SU-DHL-6 (cell line): ENCODE measurements at regions not wholly inside any gene's neighbourhood (a gene's known extent, or its start where the extent isn't known, plus 50 kb on each side); places are given as distances from the start of the nearest gene placed in this dataset.

Experiments
- H2AFZ ChIP-seq: fragments of 200-600 bp; sonication (generic); 2 replicates; pipeline ENCODE4 v1.6.1; 2014; ENCODE audit warnings: low read depth, mild to moderate bottlenecking, moderate library complexity, mixed read lengths, antibody characterized with exemption, low read length; ENCODE audit not compliant: severe bottlenecking
- H3F3A ChIP-seq: fragments of 200-600 bp; shearing (Covaris generic); 2 replicates; pipeline ENCODE4 v1.6.0; 2016; ENCODE audit warnings: antibody characterized with exemption, mild to moderate bottlenecking; ENCODE audit not compliant: insufficient read depth
- H3K27ac ChIP-seq: fragments of 200-600 bp; sonication (generic); 2 replicates; pipeline ENCODE4 v1.5.1; 2016; ENCODE audit warnings: low read depth, mild to moderate bottlenecking, low read length, moderate library complexity, mixed read lengths
- H3K27me3 ChIP-seq: fragments of 200-600 bp; sonication (generic), shearing (Covaris generic); 2 replicates; pipeline ENCODE4 v1.6.0; 2014; ENCODE audit warnings: mild to moderate bottlenecking, low read length
- H3K36me3 ChIP-seq: fragments of 200-600 bp; sonication (generic); 2 replicates; pipeline ENCODE4 v1.6.1; 2014; ENCODE audit warnings: mild to moderate bottlenecking, low read length, mixed read lengths
- H3K4me2 ChIP-seq: fragments of 300-600, 200-600 bp; shearing (Covaris generic), sonication (generic); 2 replicates; pipeline ENCODE4 v1.6.0; 2014; ENCODE audit warnings: low read length, low read depth, mild to moderate bottlenecking; ENCODE audit not compliant: poor library complexity, severe bottlenecking
- H3K4me3 ChIP-seq: fragments of 200-600 bp; sonication (generic); 2 replicates; pipeline ENCODE4 v1.5.1; 2014; ENCODE audit warnings: antibody characterized with exemption, low read length, mild to moderate bottlenecking, mixed read lengths; ENCODE audit not compliant: insufficient read depth, poor library complexity, severe bottlenecking
- H3K79me2 ChIP-seq: fragments of 200-600 bp; sonication (generic); 2 replicates; pipeline ENCODE4 v1.6.1; 2014; ENCODE audit warnings: mild to moderate bottlenecking, low read length, moderate library complexity; ENCODE audit not compliant: insufficient read depth
- H3K9ac ChIP-seq: fragments of 200-600 bp; sonication (generic); 2 replicates; pipeline ENCODE4 v1.7.0; 2014; ENCODE audit warnings: mild to moderate bottlenecking, low read length
- H3K9me2 ChIP-seq: fragments of 200-600 bp; sonication (generic); replicated peaks from 2 replicates; pipeline ENCODE4 v1.6.1; 2014; ENCODE audit warnings: low read length; ENCODE audit not compliant: insufficient read depth
- H3K9me3 ChIP-seq: fragments of 200-600 bp; sonication (generic); 2 replicates; pipeline ENCODE4 v1.6.1; 2014; ENCODE audit warnings: low read length, mixed read lengths; ENCODE audit not compliant: insufficient read depth
- H4K20me1 ChIP-seq: fragments of 200-600 bp; sonication (generic); 2 replicates; pipeline ENCODE4 v1.6.1; 2014; ENCODE audit warnings: low read depth, mild to moderate bottlenecking, antibody characterized with exemption, low read length, moderate library complexity, mixed read lengths
- CTCF ChIP-seq: fragments of 200-600 bp; sonication (generic); IDR thresholded peaks from one replicate; pipeline ENCODE4 v1.5.1; 2017; ENCODE audit warnings: antibody characterized with exemption, mild to moderate bottlenecking, low read length, moderate library complexity; ENCODE audit not compliant: insufficient read depth, poor library complexity, severe bottlenecking
- EZH2phosphoT487 ChIP-seq: fragments of 200-600 bp; sonication (generic), shearing (Covaris generic); conservative IDR thresholded peaks from 2 replicates; pipeline ENCODE4 v1.6.1; 2018; ENCODE audit warnings: mild to moderate bottlenecking, antibody characterized with exemption, low read length, moderate library complexity, mixed read lengths

GRCh38 chr5:69034898-69035297 lies 58.9 kb upstream of the SLC30A5 start:
- Histone ChIP-seq H3K27ac (no peak overlapping the region), H3K9ac (no peak overlapping the region), H3F3A (no peaks in the 10 kb centered on the region), H4K20me1 (no peaks in the 10 kb centered on the region), H3K36me3 (no peaks in the 10 kb centered on the region), H3K9me3 (no peaks in the 10 kb centered on the region), H2AFZ (no peak overlapping the region), H3K4me3 (no peak overlapping the region), H3K4me2 (no peak overlapping the region), H3K9me2 (no peaks in the 10 kb centered on the region), H3K79me2 (no peaks in the 10 kb centered on the region), H3K27me3 (no peaks in the 10 kb centered on the region)
- TF ChIP-seq CTCF (no peak), EZH2phosphoT487 (no peak)

GRCh38 chr5:69035665-69036064 lies 58.1 kb upstream of the SLC30A5 start:
- Histone ChIP-seq H3K9me2 (no peaks in the 10 kb centered on the region), H4K20me1 (no peaks in the 10 kb centered on the region), H3K9ac (no peak overlapping the region), H3K79me2 (no peaks in the 10 kb centered on the region), H3K4me2 (no peak overlapping the region), H3K27ac (no peak overlapping the region), H3K4me3 (no peak overlapping the region), H3K27me3 (no peaks in the 10 kb centered on the region), H3K36me3 (no peaks in the 10 kb centered on the region), H3K9me3 (no peaks in the 10 kb centered on the region), H2AFZ (no peak overlapping the region), H3F3A (no peaks in the 10 kb centered on the region)
- no peak for TF ChIP-seq EZH2phosphoT487
- TF ChIP-seq CTCF = no peak

- no peaks in the 10 kb centered on the region for H4K20me1 ChIP-seq
- H2AFZ ChIP-seq = no peak overlapping the region
- H3K36me3 ChIP-seq = no peaks in the 10 kb centered on the region
- H3K27me3 ChIP-seq = no peaks in the 10 kb centered on the region
- H3K4me2 ChIP-seq = no peak overlapping the region
- no peak overlapping the region for H3K27ac ChIP-seq
- H3K79me2 ChIP-seq = no peaks in the 10 kb centered on the region
- H3K4me3 ChIP-seq = no peak overlapping the region
- H3K9ac ChIP-seq = no peak overlapping the region
- no peaks in the 10 kb centered on the region for H3K9me3 ChIP-seq
- no peaks in the 10 kb centered on the region for H3F3A ChIP-seq
- H3K9me2 ChIP-seq = no peaks in the 10 kb centered on the region
- no peak for TF ChIP-seq CTCF
Observed at GRCh38 chr5:69038539-69038938, 55.3 kb upstream of the SLC30A5 start.

GRCh38 chr5:69039829-69040228 lies 54.0 kb upstream of the SLC30A5 start:
- Histone ChIP-seq H3K79me2 (no peaks in the 10 kb centered on the region), H3K27ac (no peak overlapping the region), H4K20me1 (no peaks in the 10 kb centered on the region), H3K9me3 (no peaks in the 10 kb centered on the region), H3K4me3 (no peak overlapping the region), H2AFZ (no peak overlapping the region), H3K9ac (no peak overlapping the region), H3K36me3 (no peaks in the 10 kb centered on the region), H3K9me2 (no peaks in the 10 kb centered on the region), H3F3A (0 out of 2 replicates have a peak, but pooled peaks cover 3% of the 10 kb centered on the region), H3K27me3 (no peaks in the 10 kb centered on the region), H3K4me2 (no peak overlapping the region)
- TF ChIP-seq CTCF (no peak), EZH2phosphoT487 (no peak)
